SK-N-SH (cell line): ENCODE measurements at regions not wholly inside any gene's neighbourhood (a gene's known extent, or its start where the extent isn't known, plus 50 kb on each side); places are given as distances from the start of the nearest gene placed in this dataset.

Experiments used
- CTCF ChIA-PET: fragments of 300-600, 350-600 bp; formaldehyde crosslinking; extraction: SDS; loops from one replicate; lab custom pipeline; 2021; lab: Yijun Ruan, JAX
- POLR2A ChIA-PET: fragments of 350-600 bp; sonication (Branson Sonifier 250); formaldehyde crosslinking; extraction: SDS; loops from one replicate; lab custom pipeline; 2020; ENCODE audit warnings: antibody characterized with exemption, inconsistent platforms; lab: Yijun Ruan, JAX
- DNase-seq: peaks from one replicate; pipeline ENCODE4 v3.0.0; 2012
- H2AFZ ChIP-seq: fragments of 200-600 bp; sonication (generic); 2 replicates; pipeline ENCODE4 v1.8.1; 2016; ENCODE audit warnings: antibody characterized with exemption, mild to moderate bottlenecking, low read depth
- H3F3A ChIP-seq: fragments of 200-600 bp; sonication (generic); replicated peaks from 2 replicates; pipeline ENCODE3; 2016; ENCODE audit warnings: antibody characterized with exemption, mild to moderate bottlenecking; ENCODE audit not compliant: insufficient read depth
- H3K27ac ChIP-seq, 2 experiments: fragments of 200-500 bp in 1 of 2; fragments of 200-600 bp in 1 of 2; sonication (Bioruptor generic) in 1 of 2; sonication (generic), shearing (Covaris generic) in 1 of 2; 2 replicates each; pipeline versions ENCODE4 v1.5.1 to v1.6.1; 2014 to 2016; ENCODE audit warnings: low read depth in 2 of 2, inconsistent platforms in 1 of 2, low read length in 1 of 2, mild to moderate bottlenecking in 1 of 2, mixed read lengths in 1 of 2
- H3K27me3 ChIP-seq: fragments of 200-600 bp; sonication (generic), shearing (Covaris generic); 2 replicates; pipeline ENCODE4 v1.6.1; 2016; ENCODE audit warnings: mixed run types; ENCODE audit not compliant: insufficient read depth
- H3K36me3 ChIP-seq, 2 experiments: fragments of 200-500 bp in 1 of 2; fragments of 200-600 bp in 1 of 2; sonication (Bioruptor generic) in 1 of 2; sonication (generic) in 1 of 2; replicated peaks in 1 of 2; 2 replicates each; pipeline versions ENCODE3 to v1.5.1; 2014 to 2016; ENCODE audit warnings: low read length in 1 of 2, mild to moderate bottlenecking in 1 of 2; ENCODE audit not compliant: insufficient read depth in 2 of 2, control insufficient read depth in 1 of 2
- H3K4me1 ChIP-seq, 2 experiments: fragments of 200-500 bp in 1 of 2; fragments of 200-600 bp in 1 of 2; sonication (Bioruptor generic) in 1 of 2; sonication (generic), shearing (Covaris generic) in 1 of 2; 2 replicates each; pipeline versions ENCODE4 v1.5.1 to v1.6.1; 2014 to 2016; ENCODE audit warnings: low read depth in 1 of 2, low read length in 1 of 2, mixed run types in 1 of 2; ENCODE audit not compliant: insufficient read depth in 2 of 2, control insufficient read depth in 1 of 2
- H3K4me2 ChIP-seq: fragments of 200-600 bp; sonication (generic), shearing (Covaris generic); 2 replicates; pipeline ENCODE4 v1.6.1; 2017; ENCODE audit warnings: mixed run types
- H3K4me3 ChIP-seq, 2 experiments: fragments of 200-500 bp in 1 of 2; fragments of 200-600 bp in 1 of 2; sonication (Bioruptor generic) in 1 of 2; sonication (generic), shearing (Covaris generic) in 1 of 2; 2 replicates each; pipeline versions ENCODE4 v1.5.1 to v1.8.1; 2014 to 2016; ENCODE audit warnings: low read depth in 2 of 2, inconsistent platforms in 1 of 2, low read length in 1 of 2, mild to moderate bottlenecking in 1 of 2, mixed read lengths in 1 of 2, moderate library complexity in 1 of 2
- H3K79me2 ChIP-seq: fragments of 200-600 bp; sonication (generic); 2 replicates; pipeline ENCODE4 v1.8.1; 2017; ENCODE audit warnings: mild to moderate bottlenecking; ENCODE audit not compliant: insufficient read depth
- H3K9ac ChIP-seq: fragments of 200-600 bp; sonication (generic); 2 replicates; pipeline ENCODE4 v1.6.1; 2017; ENCODE audit warnings: mixed run types
- H3K9me2 ChIP-seq: fragments of 200-600 bp; sonication (generic); 2 replicates; pipeline ENCODE4 v1.6.1; 2017; ENCODE audit warnings: mixed run types
- H3K9me3 ChIP-seq: fragments of 200-600 bp; sonication (generic); 2 replicates; pipeline ENCODE4 v1.6.1; 2017; ENCODE audit warnings: mixed run types, mild to moderate bottlenecking, moderate library complexity
- H4K20me1 ChIP-seq: fragments of 200-600 bp; sonication (generic); 2 replicates; pipeline ENCODE4 v1.6.1; 2017; ENCODE audit warnings: mild to moderate bottlenecking, mixed run types; ENCODE audit not compliant: insufficient read depth
- CHD2 ChIP-seq: fragments of 150-350 bp; IDR thresholded peaks from 2 replicates; pipeline ENCODE4 v1.6.1; 2018; ENCODE audit warnings: low read length; ENCODE audit not compliant: partially characterized antibody
- EP300 ChIP-seq, 2 experiments: IDR thresholded peaks; 2 replicates each; pipeline versions ENCODE4 v1.4.0 to v1.6.1; 2012; ENCODE audit warnings: borderline replicate concordance in 1 of 2, low read depth in 1 of 2, low read length in 1 of 2
- FOSL2 ChIP-seq: IDR thresholded peaks from 2 replicates; pipeline ENCODE4 v1.4.0; 2012; ENCODE audit warnings: low read depth, mild to moderate bottlenecking, moderate library complexity, borderline replicate concordance
- FOXM1 ChIP-seq: IDR thresholded peaks from 2 replicates; pipeline ENCODE4 v1.4.0; 2012; ENCODE audit warnings: low read depth, mild to moderate bottlenecking
- MEF2A ChIP-seq: IDR thresholded peaks from 2 replicates; pipeline ENCODE4 v1.4.0; 2012; ENCODE audit warnings: low read depth, borderline replicate concordance
- MXI1 ChIP-seq: IDR thresholded peaks from 2 replicates; pipeline ENCODE4 v1.6.1; 2012; ENCODE audit warnings: mild to moderate bottlenecking, low read depth, low read length, improper control_type of control experiment
- NFIC ChIP-seq: IDR thresholded peaks from 2 replicates; pipeline ENCODE4 v1.4.0; 2012; ENCODE audit warnings: borderline replicate concordance
- NRF1 ChIP-seq: IDR thresholded peaks from 2 replicates; pipeline ENCODE4 v1.6.1; 2012; ENCODE audit warnings: low read depth, mild to moderate bottlenecking, low read length
- RXRA ChIP-seq: IDR thresholded peaks from 2 replicates; pipeline ENCODE4 v1.4.0; 2012; ENCODE audit warnings: low read depth, mild to moderate bottlenecking, borderline replicate concordance
- SMC3 ChIP-seq: IDR thresholded peaks from 2 replicates; pipeline ENCODE4 v1.6.1; 2012; ENCODE audit warnings: low read depth, low read length, improper control_type of control experiment
- TCF12 ChIP-seq: IDR thresholded peaks from 2 replicates; pipeline ENCODE4 v1.4.0; 2012
- YY1 ChIP-seq: IDR thresholded peaks from 2 replicates; pipeline ENCODE4 v1.4.0; 2012; ENCODE audit warnings: low read depth, mild to moderate bottlenecking
- WGBS: methylation state at CpG from one replicate; pipeline ENCODE4 v1.1.6; 2017; ENCODE audit warnings: low lambda C conversion rate; 5-methylcytosine and 5-hydroxymethylcytosine counted together
- TF ChIP-seq, protein P1 (sequence below): IDR thresholded peaks from 2 replicates; pipeline ENCODE4; 2012
- TF ChIP-seq, protein P2 (sequence below): IDR thresholded peaks from 2 replicates; pipeline ENCODE4 v1.4.0; 2012; ENCODE audit warnings: low read depth, borderline replicate concordance
- TF ChIP-seq, protein P3 (sequence below): fragments of 150-350 bp; IDR thresholded peaks from 2 replicates; pipeline ENCODE4 v1.6.1; 2017; ENCODE audit warnings: antibody characterized with exemption, low read length, low read depth, borderline replicate concordance
- TF ChIP-seq, protein P4 (sequence below): IDR thresholded peaks from 2 replicates; pipeline ENCODE4 v1.4.0; 2012; ENCODE audit warnings: low read depth, borderline replicate concordance

DNA sequence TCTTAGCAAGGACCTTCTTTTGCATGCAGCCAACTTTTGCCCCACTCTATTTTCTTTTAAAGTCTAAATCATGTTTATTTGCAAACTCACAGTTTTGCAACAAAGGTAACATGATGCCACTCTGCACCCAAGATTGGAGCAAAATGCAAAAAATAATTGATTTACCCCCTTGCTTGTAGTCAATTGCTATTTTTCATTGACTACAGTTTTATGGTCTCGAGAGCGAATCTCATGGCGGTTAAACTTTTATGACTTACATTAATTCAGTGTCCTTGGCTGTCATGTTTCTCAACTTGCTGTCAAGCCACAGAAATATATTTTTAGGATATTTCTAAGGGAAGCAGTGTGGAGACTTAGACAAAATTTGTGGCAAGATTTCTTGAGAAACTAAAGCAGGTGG is 110.0 kb upstream of the JCAD start:
- no peaks in the 10 kb centered on the region for H3K36me3 ChIP-seq
- peaks cover 2 to 10% of the 10 kb centered on the region in 2 experiments; a peak in 3 of 4 replicates for H3K4me1 ChIP-seq
- ChIA-PET CTCF (interaction anchor here (1.9 kb wide), 1 partner anchor 167 kb away, joined by 4 read pairs; no protein-coding TSS in a partner anchor), POLR2A (no interaction called here)
- TF ChIP-seq, protein P1, sequence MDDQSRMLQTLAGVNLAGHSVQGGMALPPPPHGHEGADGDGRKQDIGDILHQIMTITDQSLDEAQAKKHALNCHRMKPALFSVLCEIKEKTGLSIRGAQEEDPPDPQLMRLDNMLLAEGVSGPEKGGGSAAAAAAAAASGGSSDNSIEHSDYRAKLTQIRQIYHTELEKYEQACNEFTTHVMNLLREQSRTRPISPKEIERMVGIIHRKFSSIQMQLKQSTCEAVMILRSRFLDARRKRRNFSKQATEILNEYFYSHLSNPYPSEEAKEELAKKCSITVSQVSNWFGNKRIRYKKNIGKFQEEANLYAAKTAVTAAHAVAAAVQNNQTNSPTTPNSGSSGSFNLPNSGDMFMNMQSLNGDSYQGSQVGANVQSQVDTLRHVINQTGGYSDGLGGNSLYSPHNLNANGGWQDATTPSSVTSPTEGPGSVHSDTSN: no peak
- TF ChIP-seq, protein P2, sequence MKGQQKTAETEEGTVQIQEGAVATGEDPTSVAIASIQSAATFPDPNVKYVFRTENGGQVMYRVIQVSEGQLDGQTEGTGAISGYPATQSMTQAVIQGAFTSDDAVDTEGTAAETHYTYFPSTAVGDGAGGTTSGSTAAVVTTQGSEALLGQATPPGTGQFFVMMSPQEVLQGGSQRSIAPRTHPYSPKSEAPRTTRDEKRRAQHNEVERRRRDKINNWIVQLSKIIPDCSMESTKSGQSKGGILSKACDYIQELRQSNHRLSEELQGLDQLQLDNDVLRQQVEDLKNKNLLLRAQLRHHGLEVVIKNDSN: no peak
- TF ChIP-seq NRF1 (no peak), RXRA (no peak), FOSL2 (no peak), SMC3 (no peak), EP300 (IDR thresholded peaks at IDR 0.05; ENCODE audit: borderline replicate concordance in 1 of 2, low read depth in 1 of 2, low read length in 1 of 2) (no peak), NFIC (no peak), TCF12 (no peak), MEF2A (no peak), CHD2 (no peak), YY1 (no peak), MXI1 (no peak), FOXM1 (no peak)
- TF ChIP-seq, protein P3, sequence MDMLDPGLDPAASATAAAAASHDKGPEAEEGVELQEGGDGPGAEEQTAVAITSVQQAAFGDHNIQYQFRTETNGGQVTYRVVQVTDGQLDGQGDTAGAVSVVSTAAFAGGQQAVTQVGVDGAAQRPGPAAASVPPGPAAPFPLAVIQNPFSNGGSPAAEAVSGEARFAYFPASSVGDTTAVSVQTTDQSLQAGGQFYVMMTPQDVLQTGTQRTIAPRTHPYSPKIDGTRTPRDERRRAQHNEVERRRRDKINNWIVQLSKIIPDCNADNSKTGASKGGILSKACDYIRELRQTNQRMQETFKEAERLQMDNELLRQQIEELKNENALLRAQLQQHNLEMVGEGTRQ: no peak
- TF ChIP-seq, protein P4, sequence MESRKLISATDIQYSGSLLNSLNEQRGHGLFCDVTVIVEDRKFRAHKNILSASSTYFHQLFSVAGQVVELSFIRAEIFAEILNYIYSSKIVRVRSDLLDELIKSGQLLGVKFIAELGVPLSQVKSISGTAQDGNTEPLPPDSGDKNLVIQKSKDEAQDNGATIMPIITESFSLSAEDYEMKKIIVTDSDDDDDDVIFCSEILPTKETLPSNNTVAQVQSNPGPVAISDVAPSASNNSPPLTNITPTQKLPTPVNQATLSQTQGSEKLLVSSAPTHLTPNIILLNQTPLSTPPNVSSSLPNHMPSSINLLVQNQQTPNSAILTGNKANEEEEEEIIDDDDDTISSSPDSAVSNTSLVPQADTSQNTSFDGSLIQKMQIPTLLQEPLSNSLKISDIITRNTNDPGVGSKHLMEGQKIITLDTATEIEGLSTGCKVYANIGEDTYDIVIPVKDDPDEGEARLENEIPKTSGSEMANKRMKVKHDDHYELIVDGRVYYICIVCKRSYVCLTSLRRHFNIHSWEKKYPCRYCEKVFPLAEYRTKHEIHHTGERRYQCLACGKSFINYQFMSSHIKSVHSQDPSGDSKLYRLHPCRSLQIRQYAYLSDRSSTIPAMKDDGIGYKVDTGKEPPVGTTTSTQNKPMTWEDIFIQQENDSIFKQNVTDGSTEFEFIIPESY: no peak
- no peak overlapping the region for H3K9ac ChIP-seq
- H3K27me3 ChIP-seq: no peaks in the 10 kb centered on the region
- no peak overlapping the region for H3K4me3 ChIP-seq
- H3F3A ChIP-seq: peaks cover 22% of the 10 kb centered on the region
- WGBS: 96% methylated on average over 3 of the region's 3 CpGs
- no peak for DNase-seq
- H4K20me1 ChIP-seq: no peaks in the 10 kb centered on the region
- H3K9me2 ChIP-seq: no peaks in the 10 kb centered on the region
- no peaks in the 10 kb centered on the region for H3K79me2 ChIP-seq
- no peak overlapping the region for H3K27ac ChIP-seq
- no peaks in the 10 kb centered on the region for H3K9me3 ChIP-seq
- H3K4me2 ChIP-seq: no peak overlapping the region
- no peak overlapping the region for H2AFZ ChIP-seq
